Muscle of back (tissue), 3 donors: ENCODE measurements at regions not wholly inside any gene's neighbourhood (a gene's known extent, or its start where the extent isn't known, plus 50 kb on each side); places are given as distances from the start of the nearest gene placed in this dataset.

Experiments used
- DNase-seq, 3 donors: peaks; one replicate each; pipeline versions ENCODE4 v3.0.0 to v3.0.0-alpha.2; 2013

DNA sequence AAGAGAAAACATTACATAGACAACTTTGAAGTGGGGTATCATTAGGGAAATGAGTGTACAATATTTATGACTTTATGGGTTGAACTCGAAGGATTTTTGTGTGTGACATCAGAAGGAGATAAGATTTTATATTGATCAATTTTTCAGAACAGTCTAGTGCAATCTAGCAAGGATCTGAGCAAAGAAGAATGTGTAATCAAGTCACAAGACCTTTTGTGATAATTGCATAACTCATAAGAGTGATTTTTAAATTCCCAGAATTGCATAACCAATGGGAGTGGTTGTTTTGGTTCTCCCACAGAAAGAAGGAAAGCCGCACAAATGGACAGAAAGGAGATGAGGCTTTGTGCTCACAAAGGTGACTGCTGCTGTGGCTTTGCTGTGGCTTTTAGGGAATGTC, 441.8 kb upstream of the FLRT2 start:
- no peak for DNase-seq

DNA sequence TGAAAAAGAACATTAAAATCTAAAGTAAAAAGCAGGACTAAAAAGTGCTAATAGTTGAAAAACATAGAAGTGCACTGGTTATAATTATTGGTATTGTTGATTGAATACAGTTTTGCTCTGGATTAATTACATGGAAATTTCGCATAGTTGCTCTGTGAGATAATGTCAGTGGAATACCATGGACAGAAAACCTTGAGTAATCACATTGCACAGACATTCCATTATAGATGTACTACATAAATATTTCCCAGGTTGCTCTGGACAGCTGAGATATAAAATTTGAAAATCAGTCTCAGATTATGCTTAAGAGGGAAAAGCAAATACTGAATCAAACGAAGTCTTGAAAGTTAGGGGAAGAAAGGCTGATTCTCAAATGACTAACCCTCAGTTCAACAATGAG, 439.3 kb upstream of the FLRT2 start:
- no peak for DNase-seq

DNA sequence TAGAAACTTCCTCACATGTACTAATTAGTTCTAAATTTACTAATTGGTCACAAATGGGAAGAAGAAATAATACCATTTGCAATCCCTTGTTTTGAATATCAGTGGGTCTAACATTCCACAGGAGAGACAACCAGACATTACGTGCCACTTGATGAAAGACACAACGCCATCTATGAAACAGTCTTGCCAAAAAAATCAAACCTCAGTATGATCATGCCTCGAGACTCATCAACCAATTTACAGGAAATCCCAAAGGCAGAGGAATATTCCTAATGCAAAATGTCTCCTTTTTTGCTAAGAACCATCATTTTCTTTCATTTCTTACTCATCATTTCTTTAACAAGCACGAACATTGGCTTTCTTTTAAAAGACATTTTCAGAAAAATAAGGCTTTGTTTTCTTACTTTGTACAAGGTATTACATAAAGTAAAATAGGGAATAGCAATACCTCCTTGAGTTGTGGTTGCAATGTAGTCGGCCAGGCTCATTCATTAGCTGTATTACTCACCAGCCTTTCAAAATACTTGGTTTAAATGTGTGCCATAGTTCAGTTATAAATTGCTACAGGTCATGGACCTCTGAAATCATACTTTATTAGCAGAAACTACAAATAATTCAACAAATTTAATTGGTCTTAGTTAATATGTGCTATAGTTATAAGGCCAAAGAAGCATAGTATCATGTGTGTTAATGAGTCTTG, 436.2 kb upstream of the FLRT2 start:
- DNase-seq, result no peak

GRCh38 chr14:85102591-85102990, 427.4 kb upstream of the FLRT2 start:
- no peak for DNase-seq

GRCh38 chr14:85106506-85106905, 423.4 kb upstream of the FLRT2 start:
- no peak for DNase-seq

DNA sequence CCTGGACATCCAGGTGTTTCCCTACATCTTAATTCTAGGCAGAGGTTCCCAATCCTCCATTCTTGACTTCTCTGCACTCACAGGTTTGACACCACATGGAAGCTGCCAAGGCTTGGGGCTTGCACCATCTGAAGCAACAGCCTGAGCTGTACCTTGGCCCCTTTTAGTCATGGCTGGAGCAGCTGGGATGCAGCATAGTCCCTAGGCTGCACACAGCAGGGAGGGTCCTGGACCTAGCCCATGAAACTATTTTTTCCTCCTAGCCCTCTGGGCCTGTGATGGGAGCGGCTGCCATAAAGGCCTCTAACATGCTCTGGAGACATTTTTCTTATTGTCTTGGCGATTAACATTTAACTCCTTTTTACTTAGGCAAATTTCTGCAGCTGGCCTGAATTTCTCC, 417.2 kb upstream of the FLRT2 start:
- no peak for DNase-seq

GRCh38 chr14:85115921-85116320, 414.0 kb upstream of the FLRT2 start:
- no peak for DNase-seq

- no peak for DNase-seq
Observed at GRCh38 chr14:85118274-85118673, 411.7 kb upstream of the FLRT2 start.

GRCh38 chr14:85122690-85123089, 407.3 kb upstream of the FLRT2 start:
- DNase-seq, result peak in 1 of 3 donors; percentile 12

- DNase-seq, result no peak
Observed at GRCh38 chr14:85123755-85124154, 406.2 kb upstream of the FLRT2 start.

DNA sequence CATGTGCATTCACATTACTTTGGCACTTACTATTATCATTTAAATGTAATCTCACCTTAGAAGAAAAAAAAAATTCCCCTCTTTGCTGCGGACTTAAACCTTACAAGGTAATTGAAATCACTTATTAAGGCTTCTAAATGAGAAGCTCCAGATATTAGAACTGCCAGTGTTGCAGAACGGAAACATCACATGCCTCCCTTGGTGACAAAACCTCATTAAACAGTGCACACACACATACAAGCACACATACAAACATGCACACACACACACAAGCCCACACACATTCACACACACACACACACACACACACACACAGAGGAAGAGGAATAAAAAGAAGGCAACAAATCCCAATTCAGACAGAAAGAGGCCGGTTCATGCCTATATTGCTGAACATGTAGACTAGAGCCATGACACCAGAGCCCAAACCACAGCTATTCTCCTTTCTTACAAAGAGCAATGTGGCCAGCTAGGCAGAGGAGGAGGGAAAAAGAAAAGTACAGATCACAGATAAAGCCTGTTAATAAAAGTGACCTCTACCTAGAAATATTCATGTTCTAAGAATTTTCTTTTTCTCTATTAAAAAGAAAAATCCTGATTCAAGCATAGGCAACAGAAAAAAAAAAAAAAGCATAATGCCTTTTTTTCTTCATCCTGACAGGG, 405.2 kb upstream of the FLRT2 start:
- DNase-seq, result no peak

- no peak for DNase-seq
Observed at GRCh38 chr14:85125291-85125670, 404.7 kb upstream of the FLRT2 start.

GRCh38 chr14:85129921-85130320, 400.0 kb upstream of the FLRT2 start:
- DNase-seq, result peak in 1 of 3 donors; percentile 21

- DNase-seq, result no peak
Observed at GRCh38 chr14:85131226-85131922, 398.6 kb upstream of the FLRT2 start.

DNA sequence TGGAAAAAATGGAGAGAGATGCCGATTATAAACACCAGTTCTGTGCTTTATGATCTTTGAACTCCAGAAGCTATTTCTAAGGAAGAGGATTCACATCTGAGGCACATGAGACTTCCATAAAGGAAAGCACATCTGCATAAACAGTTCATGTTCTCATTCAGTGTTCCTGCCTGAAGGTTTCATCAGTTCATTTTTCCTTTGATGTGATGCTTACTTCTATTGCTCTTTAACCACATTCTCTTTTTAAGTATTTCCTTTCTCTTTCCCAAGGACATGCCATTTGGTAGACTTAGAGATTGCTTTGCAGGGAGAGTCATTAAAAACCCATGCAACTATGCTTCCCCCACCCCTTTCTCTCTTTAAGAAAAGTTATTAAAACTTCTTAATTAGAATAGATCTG, 387.0 kb upstream of the FLRT2 start:
- DNase-seq, result no peak

GRCh38 chr14:85146779-85147178, 383.2 kb upstream of the FLRT2 start:
- DNase-seq, result no peak

- DNase-seq, result no peak
Observed at GRCh38 chr14:85150166-85150565, 379.8 kb upstream of the FLRT2 start.

GRCh38 chr14:85154714-85155113, 375.2 kb upstream of the FLRT2 start:
- DNase-seq, result no peak

- DNase-seq, result no peak
Observed at GRCh38 chr14:85156319-85156718, 373.6 kb upstream of the FLRT2 start.

GRCh38 chr14:85159726-85160125, 370.2 kb upstream of the FLRT2 start:
- no peak for DNase-seq

GRCh38 chr14:85165094-85165493, 364.9 kb upstream of the FLRT2 start:
- DNase-seq, result peak in 1 of 3 donors; percentile 53

GRCh38 chr14:85169381-85169780, 360.6 kb upstream of the FLRT2 start:
- DNase-seq, result no peak

DNA sequence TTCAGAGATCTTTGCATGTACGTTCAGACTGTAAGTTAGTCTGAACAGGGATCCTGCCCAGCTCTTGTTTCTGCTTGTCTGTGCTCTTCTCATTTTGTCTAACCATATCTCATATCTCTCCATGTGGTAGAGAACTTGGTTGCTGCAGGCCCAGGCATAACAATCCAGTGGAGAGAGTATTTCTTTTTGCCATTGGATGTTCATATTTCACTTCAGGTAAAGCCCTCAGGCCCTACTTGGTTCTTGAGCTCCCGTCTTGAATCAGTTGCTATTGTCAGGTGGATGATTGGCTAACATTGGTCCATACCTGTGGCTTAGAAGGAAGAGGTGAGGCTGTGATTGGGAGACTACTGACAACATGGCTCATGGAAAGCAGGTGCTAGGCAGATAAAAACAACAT, 357.7 kb upstream of the FLRT2 start:
- no peak for DNase-seq
